Thymus (tissue), 11 donors: ENCODE measurements at regions not wholly inside any gene's neighbourhood (a gene's known extent, or its start where the extent isn't known, plus 50 kb on each side); places are given as distances from the start of the nearest gene placed in this dataset.

Experiments
- DNase-seq, 9 donors: peaks; one replicate each; pipeline ENCODE4 v3.0.0-alpha.2; 2013; ENCODE audit warnings: low spot score in 9 of 9, low read depth in 6 of 9, missing footprints in 1 of 9
- H3K27ac ChIP-seq, 2 donors: one replicate each; pipeline ENCODE4 v1.5.1; 2013; ENCODE audit warnings: control low read depth in 1 of 2, low read depth in 1 of 2, low read length in 1 of 2, mild to moderate bottlenecking in 1 of 2, moderate library complexity in 1 of 2
- H3K27me3 ChIP-seq, 2 donors: one replicate each; pipeline ENCODE4 v1.5.1; 2013; ENCODE audit warnings: low read length in 1 of 2; ENCODE audit not compliant: control insufficient read depth in 2 of 2, insufficient read depth in 1 of 2
- H3K36me3 ChIP-seq, 2 donors: one replicate each; pipeline ENCODE4 v1.5.1; 2013; ENCODE audit warnings: low read length in 1 of 2, mild to moderate bottlenecking in 1 of 2, moderate library complexity in 1 of 2; ENCODE audit not compliant: control insufficient read depth in 2 of 2, insufficient read depth in 2 of 2
- H3K4me1 ChIP-seq, 2 donors: one replicate each; pipeline ENCODE4 v1.5.1; 2013; ENCODE audit warnings: low read length in 2 of 2; ENCODE audit not compliant: control insufficient read depth in 2 of 2, insufficient read depth in 2 of 2
- H3K4me3 ChIP-seq, 2 donors: one replicate each; pipeline ENCODE4 v1.5.1; 2013; ENCODE audit warnings: low read length in 2 of 2, control low read depth in 1 of 2, mild to moderate bottlenecking in 1 of 2
- H3K9me3 ChIP-seq, 2 donors: one replicate each; pipeline ENCODE4 v1.5.1; 2013; ENCODE audit warnings: low read length in 1 of 2, mild to moderate bottlenecking in 1 of 2; ENCODE audit not compliant: control insufficient read depth in 2 of 2, insufficient read depth in 1 of 2
- WGBS: extraction: QIAGEN DNeasy Blood & Tissue Kit; methylation state at CpG from one replicate; pipeline ENCODE4 v1.1.7; 2013; 5-methylcytosine and 5-hydroxymethylcytosine counted together
- donor health status: healthy.

- 96% methylated on average over 1 of the region's 1 CpG for WGBS
- Histone ChIP-seq H3K27ac (no peak overlapping the region), H3K4me1 (no peaks in the 10 kb centered on the region), H3K4me3 (no peak overlapping the region), H3K9me3 (no peaks in the 10 kb centered on the region), H3K27me3 (no peaks in the 10 kb centered on the region), H3K36me3 (no peaks in the 10 kb centered on the region)
- DNase-seq, result no peak
Observed at GRCh38 chr4:123622572-123622971, 226.0 kb downstream of the SPRY1 start.

GRCh38 chr4:123623611-123624010, 227.0 kb downstream of the SPRY1 start:
- no peaks in the 10 kb centered on the region for H3K36me3 ChIP-seq
- H3K9me3 ChIP-seq, result no peaks in the 10 kb centered on the region
- H3K27ac ChIP-seq, result no peak overlapping the region
- H3K4me1 ChIP-seq, result no peaks in the 10 kb centered on the region
- 33% methylated on average over 1 of the region's 1 CpG for WGBS
- H3K27me3 ChIP-seq, result no peaks in the 10 kb centered on the region
- H3K4me3 ChIP-seq, result no peak overlapping the region
- DNase-seq, result no peak

- Histone ChIP-seq H3K27me3 (no peaks in the 10 kb centered on the region), H3K4me1 (no peaks in the 10 kb centered on the region), H3K4me3 (no peak overlapping the region), H3K36me3 (no peaks in the 10 kb centered on the region), H3K9me3 (no peaks in the 10 kb centered on the region), H3K27ac (no peak overlapping the region)
- DNase-seq, result no peak
- WGBS, result 95% methylated on average over 1 of the region's 1 CpG
Observed at GRCh38 chr4:123624959-123625358, 228.4 kb downstream of the SPRY1 start.

GRCh38 chr4:123628288-123628687, 231.7 kb downstream of the SPRY1 start:
- DNase-seq, result no peak
- H3K9me3 ChIP-seq, result no peaks in the 10 kb centered on the region
- no peaks in the 10 kb centered on the region for H3K36me3 ChIP-seq
- H3K27ac ChIP-seq, result no peak overlapping the region
- no peaks in the 10 kb centered on the region for H3K4me1 ChIP-seq
- WGBS, result 93% methylated on average over 1 of the region's 1 CpG
- H3K4me3 ChIP-seq, result no peak overlapping the region
- H3K27me3 ChIP-seq, result no peaks in the 10 kb centered on the region

GRCh38 chr4:123631786-123632692, 235.4 kb downstream of the SPRY1 start:
- no peaks in the 10 kb centered on the region for H3K9me3 ChIP-seq
- no peak overlapping the region for H3K4me3 ChIP-seq

GRCh38 chr4:123632693-123633030, 236.1 kb downstream of the SPRY1 start:
- WGBS, result 98% methylated on average over 3 of the region's 3 CpGs
- Histone ChIP-seq H3K27me3 (no peaks in the 10 kb centered on the region), H3K9me3 (no peaks in the 10 kb centered on the region), H3K4me3 (no peak overlapping the region), H3K4me1 (no peaks in the 10 kb centered on the region), H3K27ac (no peak overlapping the region), H3K36me3 (no peaks in the 10 kb centered on the region)
- DNase-seq, result no peak

More at GRCh38 chr4:123631786-123632692, 235.4 kb downstream of the SPRY1 start:
- Histone ChIP-seq H3K36me3 (no peaks in the 10 kb centered on the region), H3K4me1 (no peaks in the 10 kb centered on the region), H3K27ac (no peak overlapping the region), H3K27me3 (no peaks in the 10 kb centered on the region)
- 73% methylated on average over 7 of the region's 7 CpGs for WGBS
- no peak for DNase-seq

- Histone ChIP-seq H3K9me3 (no peaks in the 10 kb centered on the region), H3K4me1 (no peaks in the 10 kb centered on the region), H3K27me3 (no peaks in the 10 kb centered on the region), H3K36me3 (no peaks in the 10 kb centered on the region), H3K27ac (no peak overlapping the region), H3K4me3 (no peak overlapping the region)
- DNase-seq, result no peak
- 96% methylated on average over 1 of the region's 1 CpG for WGBS
Observed at GRCh38 chr4:123638834-123639233, 242.2 kb downstream of the SPRY1 start.

GRCh38 chr4:123640271-123640670, 243.7 kb downstream of the SPRY1 start:
- no peak overlapping the region for H3K27ac ChIP-seq
- no peaks in the 10 kb centered on the region for H3K36me3 ChIP-seq
- no peak for DNase-seq
- H3K4me1 ChIP-seq, result no peaks in the 10 kb centered on the region
- H3K9me3 ChIP-seq, result no peaks in the 10 kb centered on the region
- H3K4me3 ChIP-seq, result no peak overlapping the region
- H3K27me3 ChIP-seq, result no peaks in the 10 kb centered on the region

GRCh38 chr4:123640824-123641223, 244.2 kb downstream of the SPRY1 start:
- Histone ChIP-seq H3K9me3 (no peaks in the 10 kb centered on the region), H3K4me1 (no peaks in the 10 kb centered on the region), H3K36me3 (no peaks in the 10 kb centered on the region), H3K27me3 (no peaks in the 10 kb centered on the region), H3K27ac (no peak overlapping the region), H3K4me3 (no peak overlapping the region)
- DNase-seq, result no peak
- WGBS, result 94% methylated on average over 2 of the region's 2 CpGs
